HCEC 1CT (cell line): ENCODE measurements at regions not wholly inside any gene's neighbourhood (a gene's known extent, or its start where the extent isn't known, plus 50 kb on each side); places are given as distances from the start of the nearest gene placed in this dataset.
A peak's percentile ranks its signal among the peaks of the same experiment; 100 is the strongest.

Experiments used
- DNase-seq: peaks from one replicate; pipeline ENCODE4 v3.0.0-alpha.2; 2017

DNA sequence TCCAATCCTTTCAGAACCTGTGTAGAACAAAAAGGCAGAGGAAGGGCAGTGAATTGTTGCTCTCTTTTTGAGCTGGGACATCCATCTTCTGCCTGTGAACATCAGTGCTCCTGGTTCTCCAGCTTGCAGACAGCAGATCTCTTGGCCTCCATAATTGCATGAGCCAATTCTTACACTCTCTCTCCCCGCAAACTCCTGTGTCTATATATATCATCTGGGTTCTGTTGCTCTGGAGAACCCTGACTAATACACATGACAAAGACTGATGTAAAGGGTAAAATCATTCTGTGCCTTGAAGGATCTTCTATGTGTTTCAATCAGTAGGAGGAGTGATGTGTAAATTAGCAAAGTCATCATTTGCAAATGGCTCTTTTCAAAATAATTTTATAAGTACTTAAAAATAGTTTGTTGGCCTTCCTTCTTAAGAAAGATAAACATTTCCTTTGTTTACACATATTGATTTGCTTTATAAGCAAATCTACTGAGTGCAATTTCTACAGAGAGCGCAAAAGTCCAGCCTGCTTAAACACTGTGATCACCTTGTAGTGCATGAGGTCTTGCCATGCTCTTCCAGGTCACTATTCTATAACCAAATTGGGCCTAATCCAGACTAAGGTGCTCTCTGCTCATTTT lies 154.9 kb upstream of the ANKRD28 start:
- DNase-seq = peak; percentile 46

- DNase-seq = peak; percentile 22
Measured at GRCh38 chr3:15953841-15954240, 156.1 kb upstream of the ANKRD28 start.

DNA sequence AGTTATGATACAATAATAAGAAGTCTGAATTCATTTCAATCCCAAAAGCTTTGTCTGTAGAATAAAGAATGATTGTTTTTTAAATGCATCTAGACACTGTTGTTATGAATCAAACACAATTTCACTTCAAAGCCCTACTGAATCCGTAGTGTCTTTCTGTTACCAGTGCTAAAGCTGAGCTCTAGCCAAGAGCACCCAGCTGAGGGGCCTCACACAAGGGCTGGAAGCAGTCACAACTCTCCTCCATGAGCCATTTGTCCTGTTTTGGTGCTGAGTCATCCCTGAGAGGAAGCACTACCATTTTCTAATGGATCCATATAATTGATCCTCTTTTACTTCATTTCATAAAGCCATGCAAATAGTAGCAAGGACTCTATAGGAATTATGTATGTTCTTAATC lies 158.2 kb upstream of the ANKRD28 start:
- peak; percentile 17 for DNase-seq

DNA sequence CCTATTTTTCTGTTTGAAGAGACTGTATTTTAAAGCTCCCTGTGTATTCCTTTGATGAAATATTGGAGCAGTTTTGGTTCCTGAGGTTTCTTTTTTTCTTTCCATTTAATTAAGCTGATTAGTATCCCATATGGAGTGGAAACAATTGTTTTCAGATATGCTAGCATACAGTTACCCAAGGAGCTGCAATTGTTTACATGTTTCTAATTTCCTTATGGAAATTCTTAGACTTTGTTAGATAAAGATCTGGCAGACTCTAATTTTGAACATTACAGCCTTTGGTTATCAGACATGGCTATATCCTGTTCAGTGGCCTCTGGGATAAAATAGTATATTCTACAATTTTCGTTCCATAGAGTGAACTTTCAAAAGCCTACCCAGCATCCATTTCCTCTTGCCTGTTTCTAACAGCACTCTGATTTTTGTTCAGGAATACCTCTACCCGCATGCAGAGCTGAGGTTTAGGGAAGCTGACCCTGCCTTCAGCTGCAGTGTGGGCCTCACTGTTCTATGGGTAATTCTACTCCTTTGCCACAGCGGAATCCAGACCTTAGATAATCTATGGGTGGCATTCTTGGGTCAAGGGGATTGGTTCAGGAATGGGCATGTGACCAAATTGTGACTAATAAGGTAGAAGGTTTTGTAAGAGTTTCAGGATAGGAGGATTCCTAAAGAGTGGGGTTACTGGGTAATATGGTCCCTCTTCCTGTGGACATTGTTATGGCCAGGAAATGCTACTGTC lies 161.1 kb upstream of the ANKRD28 start:
- DNase-seq = no peak

- DNase-seq = peak; percentile 27
Measured at GRCh38 chr3:15959434-15959811, 161.6 kb upstream of the ANKRD28 start.

- DNase-seq = no peak
Measured at GRCh38 chr3:15964605-15965442, 167.0 kb upstream of the ANKRD28 start.

GRCh38 chr3:15967577-15967976 lies 169.8 kb upstream of the ANKRD28 start:
- DNase-seq = no peak

DNA sequence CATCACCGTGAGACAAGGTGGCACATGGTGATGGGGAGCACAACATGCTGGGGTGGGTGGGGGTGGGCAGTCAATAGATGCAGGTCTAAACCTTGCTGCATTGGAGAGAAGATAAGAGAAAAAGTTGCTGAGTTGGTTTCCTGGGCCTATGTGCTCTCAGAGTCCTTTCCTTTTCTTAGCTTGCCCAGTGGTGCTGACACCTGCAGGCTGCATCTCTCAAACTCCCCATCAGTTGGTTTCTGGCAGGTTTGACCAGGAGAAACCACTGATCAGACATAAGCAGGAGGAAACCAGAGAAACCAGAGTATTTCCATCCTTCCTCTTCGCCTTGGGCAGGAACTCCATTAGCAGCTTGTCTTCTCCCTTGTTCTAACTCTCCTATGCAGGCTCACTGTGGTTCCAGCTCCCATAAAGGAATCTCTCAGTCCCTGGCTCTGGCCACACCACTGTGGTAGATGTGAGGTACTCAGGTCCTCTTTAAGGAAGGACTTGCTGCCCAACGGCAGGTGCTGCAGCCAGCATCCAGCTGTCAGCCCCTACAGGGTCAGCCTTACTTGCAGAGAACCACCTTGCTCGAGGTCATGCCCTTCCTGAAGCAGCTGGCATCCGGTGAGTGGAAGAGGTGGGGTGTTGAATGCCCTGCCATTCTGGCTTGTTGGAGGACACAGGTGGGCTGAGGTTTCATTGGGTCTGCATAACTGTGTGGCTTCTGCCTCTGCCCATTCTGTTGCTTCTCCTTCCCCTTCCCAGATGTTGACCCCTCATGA lies 172.3 kb upstream of the ANKRD28 start:
- no peak for DNase-seq

GRCh38 chr3:15973414-15973813 lies 175.6 kb upstream of the ANKRD28 start:
- DNase-seq = no peak

GRCh38 chr3:15973940-15974339 lies 176.2 kb upstream of the ANKRD28 start:
- DNase-seq = no peak

DNA sequence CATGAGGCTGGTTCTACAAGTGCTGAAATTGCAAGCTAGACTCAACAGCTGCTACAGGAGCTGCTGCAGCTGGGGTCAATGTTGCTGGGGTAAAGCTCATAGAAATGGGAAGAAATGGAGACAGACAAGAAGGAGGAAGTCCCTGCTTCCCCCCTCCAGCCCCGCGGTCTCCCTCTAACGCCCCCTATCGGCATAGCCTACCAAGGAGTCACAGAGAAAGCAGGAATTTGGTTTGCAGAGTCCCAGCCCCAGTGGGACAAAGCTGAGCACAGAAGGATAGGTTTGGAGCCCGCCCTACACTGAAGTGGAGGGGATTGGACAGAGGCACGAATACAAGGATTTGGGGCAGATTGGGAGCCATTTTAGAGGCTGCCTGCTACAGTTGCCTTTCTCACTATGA lies 176.9 kb upstream of the ANKRD28 start:
- DNase-seq = no peak

DNA sequence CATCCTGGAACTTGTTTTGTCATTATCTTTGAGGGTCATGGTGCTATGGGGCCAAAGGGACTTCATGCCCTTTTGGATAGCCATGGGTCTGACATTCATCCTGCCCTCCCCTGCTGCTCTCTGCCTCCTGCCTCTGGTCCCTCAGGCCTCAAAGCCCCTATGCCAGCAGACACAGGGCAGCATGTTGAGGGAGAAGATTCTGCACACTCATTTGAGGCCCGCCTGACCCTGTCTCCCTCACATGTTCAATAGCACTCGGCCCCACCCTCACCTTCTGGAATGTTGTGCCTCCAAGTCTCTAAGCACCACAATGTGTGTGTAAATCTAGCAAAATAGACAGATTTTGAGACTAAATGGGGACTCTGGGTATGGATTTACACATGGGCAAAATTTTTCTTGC lies 178.7 kb upstream of the ANKRD28 start:
- DNase-seq = no peak

GRCh38 chr3:15977090-15977489 lies 179.3 kb upstream of the ANKRD28 start:
- DNase-seq = no peak

- DNase-seq = no peak
Measured at GRCh38 chr3:15977598-15978232, 179.9 kb upstream of the ANKRD28 start.

- no peak for DNase-seq
Measured at GRCh38 chr3:15978801-15979200, 181.0 kb upstream of the ANKRD28 start.

GRCh38 chr3:15979495-15979894 lies 181.7 kb upstream of the ANKRD28 start:
- DNase-seq = no peak

GRCh38 chr3:15979900-15980299 lies 182.1 kb upstream of the ANKRD28 start:
- no peak for DNase-seq

DNA sequence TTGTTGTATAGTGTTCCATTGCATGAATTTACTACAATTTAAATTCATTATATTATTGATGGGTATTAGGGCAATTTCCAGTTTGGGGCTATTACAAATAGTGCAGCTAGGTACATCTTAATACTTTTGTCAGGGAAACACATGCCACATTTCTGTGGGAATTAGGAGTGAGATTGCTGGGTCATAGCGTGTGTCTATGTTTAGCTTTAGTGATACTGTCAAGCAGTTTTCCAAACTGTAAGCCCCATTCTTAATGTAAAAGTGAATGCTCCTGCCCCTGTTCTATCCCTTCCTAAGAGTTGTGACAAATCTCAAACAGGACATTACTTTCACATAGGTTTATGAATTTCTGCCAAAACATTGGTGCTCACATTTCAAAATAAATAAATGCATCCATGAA lies 184.5 kb upstream of the ANKRD28 start:
- no peak for DNase-seq

DNA sequence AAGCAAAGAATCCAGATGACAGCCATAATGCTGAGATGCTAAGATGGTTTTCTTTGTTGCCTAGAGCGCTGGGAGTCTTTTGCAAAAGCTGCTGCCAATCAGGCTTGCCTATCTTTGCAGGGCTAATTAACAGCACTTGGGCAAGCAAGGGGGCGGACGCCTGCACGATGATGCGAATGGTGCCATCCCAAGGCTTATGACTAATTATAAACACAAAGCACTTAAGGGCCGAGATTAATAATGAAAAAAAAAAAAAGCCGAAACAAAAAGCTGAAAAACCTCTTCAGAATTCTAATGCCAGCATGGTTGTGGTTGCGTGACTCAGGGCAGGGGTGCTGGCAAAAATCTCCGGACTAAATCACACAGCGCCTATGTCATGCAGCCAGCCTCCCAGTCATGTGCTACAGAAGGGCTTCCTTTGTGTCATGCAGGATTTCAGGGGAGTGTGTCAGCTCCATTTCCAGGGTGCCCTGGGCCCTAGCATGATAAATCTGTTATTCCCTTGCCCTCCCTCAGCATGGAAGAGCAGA lies 185.0 kb upstream of the ANKRD28 start:
- DNase-seq = peak; percentile 98

GRCh38 chr3:15983232-15983631 lies 185.5 kb upstream of the ANKRD28 start:
- peak; percentile 86 for DNase-seq

DNA sequence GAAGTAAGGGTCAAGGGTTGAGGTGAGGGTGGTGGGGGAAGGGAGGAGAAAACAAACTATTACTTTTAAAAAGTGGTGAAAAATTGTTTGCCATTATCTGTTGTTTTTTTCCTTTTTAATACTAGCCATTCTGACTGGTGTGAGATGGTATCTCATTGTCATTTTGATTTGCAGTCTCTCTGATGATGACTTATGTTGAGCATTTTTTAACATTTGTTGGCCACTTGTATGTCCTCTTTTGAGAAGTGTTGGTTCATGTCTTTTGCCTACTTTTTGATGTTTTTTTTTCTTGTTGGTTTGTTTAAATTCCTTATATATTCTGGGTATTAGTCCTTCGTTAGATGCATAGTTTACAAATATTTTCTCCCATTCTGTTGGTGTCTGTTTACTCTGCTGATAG lies 185.9 kb upstream of the ANKRD28 start:
- no peak for DNase-seq

DNA sequence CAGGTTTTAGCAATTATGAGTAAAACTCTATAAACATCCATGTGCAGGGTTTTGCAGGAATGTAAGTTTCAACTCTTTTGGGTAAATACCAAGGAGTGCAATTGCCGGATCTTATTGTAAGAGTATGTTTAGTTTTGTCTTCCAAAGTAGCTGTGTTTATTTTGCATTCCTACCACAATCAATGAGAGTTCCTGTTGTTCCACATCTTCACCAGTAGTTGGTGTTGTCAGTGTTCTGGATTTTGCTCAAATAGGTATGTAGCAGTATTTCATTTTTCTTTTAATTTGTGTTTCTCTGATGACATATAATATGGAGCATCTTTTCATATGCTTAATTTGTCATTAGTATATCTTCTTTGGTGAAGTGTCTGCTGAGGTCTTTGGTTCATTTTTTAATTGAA lies 185.1 kb upstream of the GALNT15 start:
- DNase-seq = no peak
